Neural cell (in vitro differentiated cells): ENCODE measurements at regions not wholly inside any gene's neighbourhood (a gene's known extent, or its start where the extent isn't known, plus 50 kb on each side); places are given as distances from the start of the nearest gene placed in this dataset.

Source experiments
- CTCF ChIP-seq: fragments of 450-650 bp; IDR thresholded peaks from 2 replicates; pipeline ENCODE4 v1.5.1; 2014; ENCODE audit warnings: antibody characterized with exemption, mild to moderate bottlenecking, moderate library complexity; ENCODE audit not compliant: poor library complexity, severe bottlenecking
- EP300 ChIP-seq: fragments of 450-650 bp; conservative IDR thresholded peaks from 2 replicates; pipeline ENCODE4 v1.6.1; 2014; ENCODE audit warnings: antibody characterized with exemption, mild to moderate bottlenecking, moderate library complexity; ENCODE audit not compliant: poor library complexity, severe bottlenecking
- TAF1 ChIP-seq: IDR thresholded peaks from 2 replicates; pipeline ENCODE4 v1.6.1; 2012; ENCODE audit warnings: low read depth

GRCh38 chr6:20021795-20022194 lies 184.6 kb downstream of the ID4 start:
- no peak for TF ChIP-seq TAF1
- TF ChIP-seq CTCF, result no peak
- no peak for TF ChIP-seq EP300
